Body of pancreas (tissue), 4 donors: ENCODE measurements at regions not wholly inside any gene's neighbourhood (a gene's known extent, or its start where the extent isn't known, plus 50 kb on each side); places are given as distances from the start of the nearest gene placed in this dataset.

Experiments
- CTCF ChIP-seq, 7 experiments: fragments of 450-650 bp in 4 of 7; fragments of 200-600 bp in 3 of 7; sonication (generic) in 3 of 7; IDR thresholded peaks; one replicate each; pipeline ENCODE4 v1.5.1; 2016 to 2019; ENCODE audit warnings: antibody characterized with exemption in 7 of 7
- POLR2A ChIP-seq, 3 donors: fragments of 450-650 bp; IDR thresholded peaks; one replicate each; pipeline ENCODE4 v1.6.1; 2016; ENCODE audit warnings: antibody characterized with exemption in 3 of 3, mild to moderate bottlenecking in 2 of 3

- TF ChIP-seq CTCF (IDR thresholded peaks at IDR 0.05) (no peak), POLR2A (IDR thresholded peaks at IDR 0.05) (no peak)
These were observed 319.5 kb upstream of the CHAC2 start for GRCh38 chr2:53448086-53448485.
